GM11168 (cell line): ENCODE measurements at regions not wholly inside any gene's neighbourhood (a gene's known extent, or its start where the extent isn't known, plus 50 kb on each side); places are given as distances from the start of the nearest gene placed in this dataset.

ENCODE experiments used
- in situ Hi-C: fragments of 300-500 bp; cut with MboI; formaldehyde crosslinking; loops from one replicate; pipeline ENCODE4 v1.12.0; 2022; ENCODE audit warnings: low sequenced_read_pairs; ENCODE audit not compliant: unreplicated experiment

- in situ Hi-C loops, result loop anchor here (25.0 kb wide), 1 partner anchor 145 kb away; no protein-coding TSS in a partner anchor
These were observed 59.7 kb upstream of the BCOR start for GRCh38 chrX:40157228-40158035.

DNA sequence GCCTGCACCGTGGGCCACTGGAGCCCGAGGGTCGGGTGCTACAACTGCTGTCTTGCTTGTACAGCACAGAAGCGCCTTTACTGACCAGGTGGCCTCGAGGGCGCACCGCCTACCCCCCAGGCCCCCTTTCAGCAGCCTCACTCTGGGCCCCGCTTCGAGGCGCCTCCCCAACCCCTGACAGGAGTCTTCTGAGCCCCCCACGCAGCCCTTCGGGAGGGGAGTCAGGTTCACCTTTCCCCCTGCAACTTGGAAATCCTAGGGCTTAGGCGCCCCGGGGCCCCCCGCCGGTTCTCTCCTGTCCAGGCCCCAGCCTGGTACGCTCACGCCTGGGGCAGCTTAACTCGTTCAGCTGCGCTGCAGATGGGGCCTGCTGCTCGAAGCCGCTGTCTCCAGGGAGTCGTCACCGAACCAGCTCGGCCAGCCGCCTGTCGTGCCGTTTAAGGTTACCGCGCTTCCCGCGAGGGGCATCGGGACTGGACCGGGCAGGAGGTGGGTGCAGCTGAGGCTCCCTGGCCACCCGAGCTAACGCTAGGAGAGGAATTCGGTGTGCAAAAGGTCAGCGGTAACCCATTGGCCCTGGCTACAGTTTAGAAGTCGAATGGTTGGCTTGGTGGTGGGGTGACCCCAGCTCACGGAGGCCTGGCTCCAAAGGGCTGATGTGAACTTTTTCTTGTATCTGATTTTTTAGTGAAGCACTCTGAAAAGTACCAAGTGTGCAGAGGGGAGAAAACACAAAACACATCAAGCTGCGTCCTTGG lies 58.9 kb upstream of the BCOR start:
- in situ Hi-C loops, result loop anchor here (25.0 kb wide), 1 partner anchor 144 kb away; no protein-coding TSS in a partner anchor

- in situ Hi-C loops, result loop anchor here (25.0 kb wide), 1 partner anchor 144 kb away; no protein-coding TSS in a partner anchor
These were observed 58.1 kb upstream of the BCOR start for GRCh38 chrX:40155589-40156469.

DNA sequence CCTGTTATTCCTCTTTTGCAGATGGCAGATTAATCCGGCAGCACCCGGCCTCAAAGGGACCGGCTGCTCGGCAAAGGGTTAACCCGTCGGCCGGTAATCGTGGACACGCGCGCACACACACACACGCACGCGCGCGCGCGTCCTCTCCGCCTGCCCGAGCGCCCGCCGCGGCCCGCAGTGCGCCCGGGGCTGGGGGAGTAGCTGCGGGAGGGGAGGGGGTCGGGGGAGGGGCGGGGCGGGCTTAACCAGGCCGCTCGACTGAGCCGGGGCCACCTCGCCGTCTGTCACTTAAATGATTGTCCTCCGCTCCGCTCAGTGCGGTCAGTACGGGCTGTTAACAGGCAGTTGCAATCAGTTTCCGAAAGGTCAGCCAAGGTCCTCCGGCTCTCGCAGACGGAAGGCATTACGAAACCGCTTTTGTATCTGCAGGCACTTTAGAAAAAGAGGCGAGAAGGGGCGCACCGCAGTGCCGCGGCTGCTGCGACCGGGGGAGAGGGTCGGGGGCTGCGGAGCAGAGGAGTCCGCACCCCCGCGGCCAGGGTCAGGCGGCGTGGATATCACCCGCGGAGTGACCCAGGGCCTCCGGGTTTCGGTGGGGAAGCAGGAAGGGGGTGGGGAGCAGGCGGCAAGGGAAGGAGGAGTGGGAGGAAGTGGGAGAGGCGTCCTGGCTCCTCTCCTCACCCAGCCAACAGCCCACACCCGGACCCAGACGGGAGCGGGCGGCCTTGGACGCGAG lies 57.3 kb upstream of the BCOR start:
- in situ Hi-C loops, result loop anchor here (25.0 kb wide), 1 partner anchor 143 kb away; no protein-coding TSS in a partner anchor

- in situ Hi-C loops, result loop anchor here (25.0 kb wide), 1 partner anchor 142 kb away; no protein-coding TSS in a partner anchor
These were observed 56.6 kb upstream of the BCOR start for GRCh38 chrX:40154250-40154852.

DNA sequence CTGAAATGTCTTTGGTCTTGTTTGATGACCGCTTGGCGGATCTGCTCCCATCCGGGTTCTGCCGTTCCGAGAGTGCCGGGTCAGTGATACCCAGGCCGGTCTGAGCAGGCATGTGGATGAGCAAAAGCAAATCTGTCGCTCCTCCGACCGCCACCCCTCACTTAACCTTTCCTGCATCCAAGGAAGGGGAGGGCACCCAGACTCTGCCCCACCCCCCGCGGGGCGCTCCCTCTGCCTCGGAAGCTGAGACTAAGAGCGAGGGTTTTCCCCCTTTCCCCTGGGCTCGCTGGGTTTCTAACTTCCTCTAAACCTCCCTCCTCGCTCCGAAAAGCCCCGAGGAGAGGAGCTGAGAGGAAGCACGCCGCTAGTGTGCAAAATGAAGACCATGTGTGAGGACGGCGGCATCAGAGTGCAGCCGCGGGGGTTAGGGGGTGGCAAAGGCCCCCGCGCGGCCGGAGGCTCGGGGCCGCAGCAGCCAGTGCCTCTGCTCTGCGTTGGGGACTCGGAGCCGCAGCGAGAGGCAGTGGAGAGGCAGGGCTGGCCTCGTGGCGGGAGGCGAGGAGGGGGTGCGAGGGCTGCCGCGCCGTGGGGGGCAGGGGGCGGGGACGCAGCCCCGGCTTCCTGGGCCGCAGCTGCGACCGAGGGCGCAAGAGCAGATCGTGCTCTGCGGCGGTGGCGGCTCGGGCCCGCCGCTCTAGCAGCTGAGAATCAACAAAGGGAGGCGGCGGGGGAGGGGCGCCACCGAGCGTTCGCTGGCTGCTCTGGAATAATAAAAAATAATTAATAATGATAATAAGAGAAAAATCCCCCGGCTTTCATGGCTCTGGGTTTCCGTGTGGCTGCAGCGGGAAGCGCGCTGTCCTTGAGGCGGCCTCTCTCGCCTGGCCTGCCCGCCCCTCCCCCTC lies 55.8 kb upstream of the BCOR start:
- in situ Hi-C loops, result loop anchor here (25.0 kb wide), 1 partner anchor 141 kb away; no protein-coding TSS in a partner anchor

DNA sequence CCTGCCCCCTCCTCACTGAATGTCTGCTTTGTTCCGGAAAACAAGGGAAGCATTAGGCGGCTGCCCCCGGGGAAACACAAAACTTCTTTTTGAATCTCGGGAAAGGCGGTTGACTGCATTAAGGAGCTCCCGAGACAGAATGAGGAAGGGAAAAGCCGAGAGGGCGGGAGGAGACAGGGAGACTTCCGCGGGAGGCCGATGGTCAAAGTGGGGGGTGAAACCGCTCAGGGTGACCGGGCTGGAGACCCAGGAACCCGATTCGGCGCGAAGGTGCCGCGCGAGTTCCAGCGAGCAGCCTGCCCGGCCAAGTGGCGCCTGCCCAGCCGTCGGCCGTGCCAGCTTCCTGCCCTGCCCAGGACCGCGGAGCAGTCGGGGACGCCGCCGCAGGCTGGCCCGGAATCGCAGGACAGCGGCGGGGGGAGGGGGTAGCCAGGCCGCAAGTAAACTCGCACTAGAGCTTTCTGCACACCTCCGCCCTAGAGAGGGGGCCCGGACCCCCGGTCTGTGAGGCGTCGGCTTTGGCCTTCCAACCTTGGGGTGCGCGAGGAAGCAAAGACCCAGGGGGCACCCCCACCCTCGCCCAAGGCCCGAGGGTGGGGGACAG lies 55.1 kb upstream of the BCOR start:
- in situ Hi-C loops, result loop anchor here (25.0 kb wide), 1 partner anchor 141 kb away; no protein-coding TSS in a partner anchor

- in situ Hi-C loops, result loop anchor here (25.0 kb wide), 1 partner anchor 140 kb away; no protein-coding TSS in a partner anchor
These were observed 54.5 kb upstream of the BCOR start for GRCh38 chrX:40152173-40152711.

- in situ Hi-C loops, result loop anchor here (25.0 kb wide), 1 partner anchor 139 kb away; no protein-coding TSS in a partner anchor
These were observed 53.7 kb upstream of the BCOR start for GRCh38 chrX:40151211-40152172.

- in situ Hi-C loops, result loop anchor here (25.0 kb wide), 1 partner anchor 138 kb away; no protein-coding TSS in a partner anchor
These were observed 52.7 kb upstream of the BCOR start for GRCh38 chrX:40150503-40150902.

GRCh38 chrX:40149286-40150175 lies 51.8 kb upstream of the BCOR start:
- in situ Hi-C loops, result loop anchor here (25.0 kb wide), 1 partner anchor 137 kb away; no protein-coding TSS in a partner anchor

- in situ Hi-C loops, result no loop called here
These were observed 50.9 kb upstream of the BCOR start for GRCh38 chrX:40148385-40149285.

DNA sequence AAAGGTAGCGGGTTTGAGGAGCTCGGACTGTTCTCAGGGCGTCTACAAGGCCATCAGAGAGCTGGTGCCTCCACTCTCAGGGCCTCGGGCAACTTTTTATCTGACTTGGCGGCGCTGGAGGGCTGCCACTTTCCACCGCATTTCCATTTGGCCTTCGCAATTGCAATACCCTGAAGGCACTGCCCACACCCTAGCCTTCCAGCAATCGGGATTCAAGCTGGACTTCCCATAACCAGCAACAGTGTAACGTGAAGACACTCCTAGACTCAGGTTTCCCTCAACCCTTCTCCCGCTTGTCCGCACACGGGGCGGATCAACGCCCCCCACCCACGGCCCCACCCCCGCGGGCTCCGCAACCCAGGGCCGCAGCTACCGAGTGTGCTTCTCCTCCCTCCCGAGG lies 50.2 kb upstream of the BCOR start:
- in situ Hi-C loops, result no loop called here
